ENCODE measurements at regions not wholly inside any gene's neighbourhood (a gene's known extent, or its start where the extent isn't known, plus 50 kb on each side); places are given as distances from the start of the nearest gene placed in this dataset.
"Not testable (repeated sequence)": the region's sequence is repeated elsewhere in the genome, so short reads cannot be mapped to it uniquely, and the experiment has no call there.

GRCh38 chr12:83245156-83245555, 558.5 kb downstream of the TMTC2 start:
- Histone ChIP-seq H3K4me3 (no peak overlapping the region), H3K27me3 (no peaks in the 10 kb centered on the region), H3K4me1 (no peaks in the 10 kb centered on the region), H3K27ac (no peak overlapping the region), H3K9me3 (no peaks in the 10 kb centered on the region), H3K36me3 (no peaks in the 10 kb centered on the region)
- no peak for ATAC-seq
- intact Hi-C loops (cut with DNase I) = no loop called here
- TF ChIP-seq CTCF (IDR thresholded peaks at IDR 0.05) (no peak), POLR2A (IDR thresholded peaks at IDR 0.05) (no peak)
- no peak for DNase-seq
- 60% methylated on average over 3 of the region's 3 CpGs for WGBS (ENCODE audit: insufficient coverage, low coverage, low lambda C conversion rate, missing lambda C conversion rate)

GRCh38 chr12:83244001-83244400, 557.3 kb downstream of the TMTC2 start:
- intact Hi-C loops (cut with DNase I) = no loop called here
- no peak overlapping the region for H3K27ac ChIP-seq
- TF ChIP-seq POLR2A (IDR thresholded peaks at IDR 0.05) (no peak), CTCF (IDR thresholded peaks at IDR 0.05) (no peak)
- DNase-seq (no peak), ATAC-seq (no peak)
- H3K4me1 ChIP-seq = no peaks in the 10 kb centered on the region
- no peaks in the 10 kb centered on the region for H3K9me3 ChIP-seq
- no peaks in the 10 kb centered on the region for H3K27me3 ChIP-seq
- no peak overlapping the region for H3K4me3 ChIP-seq
- H3K36me3 ChIP-seq = no peaks in the 10 kb centered on the region

- H3K27ac ChIP-seq; H3K27me3 ChIP-seq; H3K9me3 ChIP-seq; DNase-seq; H3K36me3 ChIP-seq; intact Hi-C loops (cut with DNase I); H3K4me1 ChIP-seq; ATAC-seq; H3K4me3 ChIP-seq: not testable (repeated sequence)
Observed at GRCh38 chr12:83233987-83234386, 547.3 kb downstream of the TMTC2 start.

GRCh38 chr12:83226960-83227359, 540.3 kb downstream of the TMTC2 start:
- H3K27me3 ChIP-seq; H3K4me3 ChIP-seq; H3K36me3 ChIP-seq; intact Hi-C loops (cut with DNase I); H3K9me3 ChIP-seq; H3K4me1 ChIP-seq; ATAC-seq; DNase-seq; H3K27ac ChIP-seq: not testable (repeated sequence)

- TF ChIP-seq POLR2A (IDR thresholded peaks at IDR 0.05) = no peak
- TF ChIP-seq CTCF (IDR thresholded peaks at IDR 0.05) = no peak
- Histone ChIP-seq H3K36me3 (no peaks in the 10 kb centered on the region), H3K27me3 (no peaks in the 10 kb centered on the region), H3K4me1 (no peaks in the 10 kb centered on the region), H3K4me3 (no peak overlapping the region), H3K27ac (no peak overlapping the region), H3K9me3 (no peaks in the 10 kb centered on the region)
- ATAC-seq (no peak), DNase-seq (no peak)
- WGBS (ENCODE audit: insufficient coverage, low coverage, low lambda C conversion rate, missing lambda C conversion rate) = 60% methylated on average over 3 of the region's 3 CpGs
- intact Hi-C loops (cut with DNase I) = no loop called here
Observed at GRCh38 chr12:83225806-83226205, 539.1 kb downstream of the TMTC2 start.

- ATAC-seq = no peak
- 43% methylated on average over 5 of the region's 5 CpGs for WGBS (ENCODE audit: insufficient coverage, low coverage, low lambda C conversion rate, missing lambda C conversion rate)
- intact Hi-C loops (cut with DNase I) = no loop called here
Observed at GRCh38 chr12:83224012-83224411, 537.3 kb downstream of the TMTC2 start.

More at GRCh38 chr12:83224012-83224411, 537.3 kb downstream of the TMTC2 start:
- H3K4me1 ChIP-seq = no peaks in the 10 kb centered on the region
- no peak overlapping the region for H3K27ac ChIP-seq
- no peaks in the 10 kb centered on the region for H3K9me3 ChIP-seq
- TF ChIP-seq CTCF (IDR thresholded peaks at IDR 0.05) (no peak), POLR2A (IDR thresholded peaks at IDR 0.05) (no peak)
- no peaks in the 10 kb centered on the region for H3K27me3 ChIP-seq
- no peak for DNase-seq
- H3K36me3 ChIP-seq = no peaks in the 10 kb centered on the region
- H3K4me3 ChIP-seq = no peak overlapping the region

Measured in right lobe of liver (tissue), 6 donors.